ENCODE measurements at regions not wholly inside any gene's neighbourhood (a gene's known extent, or its start where the extent isn't known, plus 50 kb on each side); places are given as distances from the start of the nearest gene placed in this dataset.

DNA sequence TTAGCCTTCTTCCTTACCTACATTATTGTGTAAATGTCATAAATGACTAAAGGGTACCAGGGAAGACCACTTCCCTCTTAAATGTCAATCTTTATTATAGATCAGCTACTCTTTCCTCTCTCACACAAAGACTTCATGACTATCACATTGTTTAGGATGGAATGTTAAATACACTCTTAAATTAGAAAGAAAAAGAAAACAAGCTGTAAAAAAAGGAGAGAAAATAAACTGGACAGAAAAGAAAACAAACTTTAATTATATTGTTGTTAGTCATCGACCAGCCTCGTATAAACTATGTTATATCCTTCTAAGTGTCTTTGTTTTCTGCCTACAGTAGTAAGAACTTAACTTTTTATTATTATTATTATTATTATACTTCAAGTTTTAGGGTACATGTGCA, 666.4 kb upstream of the NR3C2 start:
- Histone ChIP-seq H3K4me3 (ENCODE audit: control insufficient read depth in 2 of 3, extremely low read depth in 1 of 3, insufficient read depth in 2 of 3, low read depth in 1 of 3, low read length in 3 of 3) (no peak overlapping the region), H2AFZ (ENCODE audit: control insufficient read depth, low read length) (no peak overlapping the region), H3K79me2 (ENCODE audit: control insufficient read depth, insufficient read depth, low read length) (no peaks in the 10 kb centered on the region), H3K27me3 (ENCODE audit: control insufficient read depth, extremely low read depth, insufficient read depth, low read length) (no peaks in the 10 kb centered on the region), H4K20me1 (ENCODE audit: control insufficient read depth, extremely low read depth, insufficient read depth, low read length) (peaks cover 2% of the 10 kb centered on the region), H3K9me1 (ENCODE audit: control insufficient read depth, extremely low read depth, insufficient read depth, low read length) (no peaks in the 10 kb centered on the region), H3K36me3 (ENCODE audit: control insufficient read depth in 2 of 2, extremely low read depth in 1 of 2, insufficient read depth in 2 of 2, low read length in 2 of 2) (no peaks in the 10 kb centered on the region), H3K4me2 (ENCODE audit: control insufficient read depth, extremely low read depth, insufficient read depth, low read depth, low read length) (no peak overlapping the region), H3K9ac (ENCODE audit: control insufficient read depth, extremely low read depth, insufficient read depth, low read length) (no peak overlapping the region), H3K27ac (ENCODE audit: control insufficient read depth, insufficient read depth, low read length) (no peak overlapping the region), H3K9me3 (ENCODE audit: control insufficient read depth, low read depth, low read length) (no peaks in the 10 kb centered on the region), H3K4me1 (ENCODE audit: control insufficient read depth, extremely low read depth, insufficient read depth, low read length) (peaks cover 10% of the 10 kb centered on the region)
- FAIRE-seq, result no peak
- dilution Hi-C loops (cut with MboI; ENCODE audit: extremely low pct_ligation_motif_present, low sequenced_read_pairs), result no loop called here
- no peak for TF ChIP-seq EZH2 (IDR thresholded peaks at IDR 0.05; ENCODE audit: low read length)
- TF ChIP-seq, protein P1, sequence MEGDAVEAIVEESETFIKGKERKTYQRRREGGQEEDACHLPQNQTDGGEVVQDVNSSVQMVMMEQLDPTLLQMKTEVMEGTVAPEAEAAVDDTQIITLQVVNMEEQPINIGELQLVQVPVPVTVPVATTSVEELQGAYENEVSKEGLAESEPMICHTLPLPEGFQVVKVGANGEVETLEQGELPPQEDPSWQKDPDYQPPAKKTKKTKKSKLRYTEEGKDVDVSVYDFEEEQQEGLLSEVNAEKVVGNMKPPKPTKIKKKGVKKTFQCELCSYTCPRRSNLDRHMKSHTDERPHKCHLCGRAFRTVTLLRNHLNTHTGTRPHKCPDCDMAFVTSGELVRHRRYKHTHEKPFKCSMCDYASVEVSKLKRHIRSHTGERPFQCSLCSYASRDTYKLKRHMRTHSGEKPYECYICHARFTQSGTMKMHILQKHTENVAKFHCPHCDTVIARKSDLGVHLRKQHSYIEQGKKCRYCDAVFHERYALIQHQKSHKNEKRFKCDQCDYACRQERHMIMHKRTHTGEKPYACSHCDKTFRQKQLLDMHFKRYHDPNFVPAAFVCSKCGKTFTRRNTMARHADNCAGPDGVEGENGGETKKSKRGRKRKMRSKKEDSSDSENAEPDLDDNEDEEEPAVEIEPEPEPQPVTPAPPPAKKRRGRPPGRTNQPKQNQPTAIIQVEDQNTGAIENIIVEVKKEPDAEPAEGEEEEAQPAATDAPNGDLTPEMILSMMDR (optimal IDR thresholded peaks at IDR 0.05 in 1 of 3, IDR thresholded peaks at IDR 0.05 in 1 of 3, conservative IDR thresholded peaks at IDR 0.05 in 1 of 3; ENCODE audit: extremely low read depth in 1 of 3, insufficient read depth in 2 of 3, low read length in 3 of 3), result no peak
- no peak for DNase-seq (ENCODE audit: low read depth, low spot score)

DNA sequence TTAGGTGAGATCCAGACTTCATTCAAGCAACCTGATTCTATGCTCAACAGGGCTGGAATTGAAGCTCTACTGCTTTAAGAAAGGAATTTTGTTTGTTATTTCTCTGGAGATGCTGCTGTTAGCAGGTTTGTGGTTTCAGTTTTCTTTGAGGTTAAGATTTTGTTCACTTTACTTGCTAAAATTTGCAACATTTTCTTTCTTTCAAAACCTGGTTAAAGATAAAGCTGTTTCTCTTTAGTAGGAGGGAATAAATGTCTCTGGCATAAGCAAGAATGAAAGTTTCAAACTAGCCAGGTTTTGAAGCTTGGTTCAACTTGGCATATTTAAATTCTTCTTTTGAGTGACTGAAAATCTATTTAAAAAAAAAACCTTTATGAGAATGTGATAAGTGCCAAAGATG, 660.6 kb upstream of the NR3C2 start:
- no peaks in the 10 kb centered on the region for H3K27me3 ChIP-seq (ENCODE audit: control insufficient read depth, extremely low read depth, insufficient read depth, low read length)
- no peak overlapping the region for H2AFZ ChIP-seq (ENCODE audit: control insufficient read depth, low read length)
- no peak for TF ChIP-seq EZH2 (IDR thresholded peaks at IDR 0.05; ENCODE audit: low read length)
- TF ChIP-seq, protein P1 (optimal IDR thresholded peaks at IDR 0.05 in 1 of 3, IDR thresholded peaks at IDR 0.05 in 1 of 3, conservative IDR thresholded peaks at IDR 0.05 in 1 of 3; ENCODE audit: extremely low read depth in 1 of 3, insufficient read depth in 2 of 3, low read length in 3 of 3), result no peak
- peaks cover 7% of the 10 kb centered on the region for H3K4me1 ChIP-seq (ENCODE audit: control insufficient read depth, extremely low read depth, insufficient read depth, low read length)
- FAIRE-seq, result no peak
- H3K79me2 ChIP-seq (ENCODE audit: control insufficient read depth, insufficient read depth, low read length), result no peaks in the 10 kb centered on the region
- DNase-seq (ENCODE audit: low read depth, low spot score), result no peak
- no peak overlapping the region for H3K4me2 ChIP-seq (ENCODE audit: control insufficient read depth, extremely low read depth, insufficient read depth, low read depth, low read length)
- no peak overlapping the region for H3K4me3 ChIP-seq (ENCODE audit: control insufficient read depth in 2 of 3, extremely low read depth in 1 of 3, insufficient read depth in 2 of 3, low read depth in 1 of 3, low read length in 3 of 3)
- dilution Hi-C loops (cut with MboI; ENCODE audit: extremely low pct_ligation_motif_present, low sequenced_read_pairs), result no loop called here
- H3K27ac ChIP-seq (ENCODE audit: control insufficient read depth, insufficient read depth, low read length), result no peak overlapping the region
- H3K9ac ChIP-seq (ENCODE audit: control insufficient read depth, extremely low read depth, insufficient read depth, low read length), result no peak overlapping the region
- H3K9me1 ChIP-seq (ENCODE audit: control insufficient read depth, extremely low read depth, insufficient read depth, low read length), result no peaks in the 10 kb centered on the region
- H3K36me3 ChIP-seq (ENCODE audit: control insufficient read depth in 2 of 2, extremely low read depth in 1 of 2, insufficient read depth in 2 of 2, low read length in 2 of 2), result no peaks in the 10 kb centered on the region
- H3K9me3 ChIP-seq (ENCODE audit: control insufficient read depth, low read depth, low read length), result no peaks in the 10 kb centered on the region
- no peaks in the 10 kb centered on the region for H4K20me1 ChIP-seq (ENCODE audit: control insufficient read depth, extremely low read depth, insufficient read depth, low read length)
